Vagina (tissue), 2 donors: ENCODE measurements at regions not wholly inside any gene's neighbourhood (a gene's known extent, or its start where the extent isn't known, plus 50 kb on each side); places are given as distances from the start of the nearest gene placed in this dataset.

Source experiments
- CTCF ChIP-seq, 3 experiments: fragments of 450-650 bp in 2 of 3; fragments of 200-600 bp in 1 of 3; sonication (generic) in 1 of 3; IDR thresholded peaks; one replicate each; pipeline ENCODE4 v1.5.1; 2017 to 2019; ENCODE audit warnings: antibody characterized with exemption in 3 of 3, mild to moderate bottlenecking in 2 of 3, moderate library complexity in 2 of 3
- POLR2A ChIP-seq, 2 donors: fragments of 450-650 bp; IDR thresholded peaks; one replicate each; pipeline ENCODE4 v1.6.1; 2017; ENCODE audit warnings: antibody characterized with exemption in 2 of 2, mild to moderate bottlenecking in 2 of 2, moderate library complexity in 2 of 2

GRCh38 chr3:76834657-76835056 lies 205.2 kb upstream of the ROBO2 start:
- no peak for TF ChIP-seq CTCF (IDR thresholded peaks at IDR 0.05)
- no peak for TF ChIP-seq POLR2A (IDR thresholded peaks at IDR 0.05)
